GM23338 (cell line): ENCODE measurements at regions not wholly inside any gene's neighbourhood (a gene's known extent, or its start where the extent isn't known, plus 50 kb on each side); places are given as distances from the start of the nearest gene placed in this dataset.

Experiments used
- ATAC-seq: fragments of 200-7000 bp; cut with Tn5 transposase; 3 replicates; pipeline ENCODE4 v1.9.1; 2020
- DNase-seq: peaks from one replicate; pipeline ENCODE4 v3.0.0-alpha.2; 2015; ENCODE audit warnings: low spot score
- H2AFZ ChIP-seq: fragments of 200-600 bp; sonication (generic); 2 replicates; pipeline ENCODE4 v1.8.0; 2016; ENCODE audit warnings: antibody characterized with exemption, mild to moderate bottlenecking, moderate library complexity
- H3F3A ChIP-seq: fragments of 200-600 bp; sonication (generic); replicated peaks from 2 replicates; pipeline ENCODE4 v1.8.0; 2017; ENCODE audit warnings: antibody characterized with exemption, mixed run types, low read depth
- H3K27ac ChIP-seq: fragments of 200-600 bp; sonication (generic); 2 replicates; pipeline ENCODE4 v1.6.1; 2016; ENCODE audit warnings: low read depth
- H3K27me3 ChIP-seq: fragments of 200-600 bp; sonication (generic); 2 replicates; pipeline ENCODE4 v1.8.0; 2016; ENCODE audit warnings: mild to moderate bottlenecking, mixed run types, moderate library complexity; ENCODE audit not compliant: insufficient read depth
- H3K36me3 ChIP-seq: fragments of 200-600 bp; sonication (generic); 2 replicates; pipeline ENCODE4 v1.8.0; 2016; ENCODE audit warnings: mild to moderate bottlenecking; ENCODE audit not compliant: insufficient read depth
- H3K4me1 ChIP-seq: fragments of 200-600 bp; sonication (generic); 2 replicates; pipeline ENCODE4 v1.8.0; 2016; ENCODE audit warnings: mild to moderate bottlenecking, moderate library complexity; ENCODE audit not compliant: insufficient read depth
- H3K4me2 ChIP-seq: fragments of 200-600 bp; sonication (generic); 2 replicates; pipeline ENCODE4 v1.7.1; 2017; ENCODE audit warnings: mixed run types
- H3K4me3 ChIP-seq: fragments of 200-600 bp; sonication (generic); 2 replicates; pipeline ENCODE4 v1.6.1; 2016; ENCODE audit warnings: mixed run types
- H3K79me2 ChIP-seq: fragments of 200-600 bp; sonication (generic); replicated peaks from 2 replicates; pipeline ENCODE4 v1.8.0; 2017; ENCODE audit warnings: mild to moderate bottlenecking; ENCODE audit not compliant: insufficient read depth
- H3K9me2 ChIP-seq: fragments of 200-600 bp; sonication (generic); 2 replicates; pipeline ENCODE4 v1.8.0; 2017; ENCODE audit not compliant: insufficient read depth
- H4K20me1 ChIP-seq: fragments of 200-600 bp; sonication (generic); replicated peaks from 2 replicates; pipeline ENCODE4 v1.8.0; 2017; ENCODE audit warnings: mild to moderate bottlenecking; ENCODE audit not compliant: insufficient read depth
- H3K27ac Mint-ChIP-seq: 2 replicates; pipeline ENCODE4 v1.8.0; 2020; ENCODE audit warnings: inconsistent platforms, mild to moderate bottlenecking, moderate library complexity, mixed read lengths
- H3K27me3 Mint-ChIP-seq: 3 replicates; pipeline ENCODE4 v1.8.0; 2022; ENCODE audit warnings: low read depth, mild to moderate bottlenecking, moderate library complexity, mixed read lengths, inconsistent platforms; ENCODE audit not compliant: insufficient read depth, poor library complexity
- H3K36me3 Mint-ChIP-seq: 3 replicates; pipeline ENCODE4 v1.8.0; 2021; ENCODE audit warnings: low read depth, mild to moderate bottlenecking, inconsistent platforms, moderate library complexity, mixed read lengths
- H3K4me1 Mint-ChIP-seq: 3 replicates; pipeline ENCODE4 v1.8.0; 2020; ENCODE audit warnings: mild to moderate bottlenecking, inconsistent platforms, mixed read lengths
- H3K4me3 Mint-ChIP-seq: 3 replicates; pipeline ENCODE4 v1.8.0; 2021; ENCODE audit warnings: moderate library complexity, mild to moderate bottlenecking, inconsistent platforms, mixed read lengths
- H3K9me3 Mint-ChIP-seq: 3 replicates; pipeline ENCODE4 v1.8.0; 2020; ENCODE audit warnings: moderate library complexity, mild to moderate bottlenecking, inconsistent platforms, mixed read lengths
- CREB1 ChIP-seq: fragments of 250-450 bp; sonication (Bioruptor Pico); IDR thresholded peaks from 2 replicates; pipeline ENCODE4 v1.5.0; 2020; ENCODE audit warnings: low read depth, mild to moderate bottlenecking, moderate library complexity
- ETS1 ChIP-seq: IDR thresholded peaks from 2 replicates; pipeline ENCODE4 v1.6.1; 2016; ENCODE audit warnings: antibody characterized with exemption
- EZH2 ChIP-seq: fragments of 200-600 bp; sonication (generic); IDR thresholded peaks from one replicate; pipeline ENCODE4 v1.8.0; 2017; ENCODE audit warnings: antibody characterized with exemption, mild to moderate bottlenecking, low read depth; ENCODE audit not compliant: unreplicated experiment
- EZH2phosphoT487 ChIP-seq: fragments of 200-600 bp; sonication (generic); IDR thresholded peaks from one replicate; pipeline ENCODE4 v1.8.1; 2018; ENCODE audit warnings: antibody characterized with exemption; ENCODE audit not compliant: unreplicated experiment
- JUNB ChIP-seq: IDR thresholded peaks from one replicate; pipeline ENCODE4 v1.6.1; 2016; ENCODE audit warnings: antibody characterized with exemption; ENCODE audit not compliant: unreplicated experiment
- POLR2AphosphoS5 ChIP-seq: IDR thresholded peaks from 2 replicates; pipeline ENCODE4 v1.6.1; 2016; ENCODE audit warnings: antibody characterized with exemption, low read depth
- REST ChIP-seq: IDR thresholded peaks from one replicate; pipeline ENCODE4 v1.6.1; 2018; ENCODE audit warnings: antibody characterized with exemption; ENCODE audit not compliant: unreplicated experiment
- STAT1 ChIP-seq: IDR thresholded peaks from one replicate; pipeline ENCODE4 v1.6.1; 2016; ENCODE audit warnings: antibody characterized with exemption; ENCODE audit not compliant: unreplicated experiment
- ZNF114 ChIP-seq: fragments of 250-450 bp; sonication (Bioruptor Pico); IDR thresholded peaks from 2 replicates; pipeline ENCODE4 v1.5.0; 2020; ENCODE audit warnings: mild to moderate bottlenecking, moderate library complexity
- ZNF331 ChIP-seq: fragments of 250-450 bp; sonication (Bioruptor Pico); IDR thresholded peaks from 2 replicates; pipeline ENCODE4 v1.5.0; 2020; ENCODE audit warnings: low read depth, mild to moderate bottlenecking, moderate library complexity

- no peak for TF ChIP-seq JUNB
- TF ChIP-seq STAT1, result no peak
- no peak for TF ChIP-seq EZH2phosphoT487
- no peak for TF ChIP-seq POLR2AphosphoS5
- TF ChIP-seq ETS1, result no peak
- no peak for TF ChIP-seq ZNF331 (CRISPR knock-in tag)
- TF ChIP-seq EZH2, result no peak
Measured at GRCh38 chr6:117142995-117143394, 122.4 kb upstream of the VGLL2 start (continued).

GRCh38 chr6:117143647-117144046 lies 121.7 kb upstream of the VGLL2 start:
- H3K9me3 Mint-ChIP-seq, result peaks cover 20% of the 10 kb centered on the region
- DNase-seq (no peak), ATAC-seq (no peak)
- no peak overlapping the region for H3K4me2 ChIP-seq
- no peak overlapping the region for H3K27ac ChIP-seq
- H3K36me3 ChIP-seq, result no peaks in the 10 kb centered on the region; the same call in 1 of the 2 replicates
- no peak overlapping the region for H3K4me3 ChIP-seq
- H2AFZ ChIP-seq, result no peak overlapping the region
- H3K4me1 ChIP-seq, result peaks cover 8% of the 10 kb centered on the region; the same call in 1 of the 2 replicates
- H3K9me2 ChIP-seq, result no peaks in the 10 kb centered on the region
- no peak overlapping the region for H3K4me3 Mint-ChIP-seq
- H3K27me3 ChIP-seq, result no peaks in the 10 kb centered on the region
- no peaks in the 10 kb centered on the region for H3K27me3 Mint-ChIP-seq
- no peaks in the 10 kb centered on the region for H3F3A ChIP-seq
- no peak for TF ChIP-seq ZNF331 (CRISPR knock-in tag)
- TF ChIP-seq ZNF114, result no peak
- TF ChIP-seq REST, result no peak
- no peak for TF ChIP-seq CREB1
- no peak for TF ChIP-seq EZH2phosphoT487
- no peak for TF ChIP-seq ETS1
- TF ChIP-seq JUNB, result no peak
- no peaks in the 10 kb centered on the region for H3K79me2 ChIP-seq
- H4K20me1 ChIP-seq, result no peaks in the 10 kb centered on the region
- H3K27ac Mint-ChIP-seq, result no peak overlapping the region
- peaks cover 16% of the 10 kb centered on the region; the same call in 2 of the 3 replicates for H3K36me3 Mint-ChIP-seq
- H3K4me1 Mint-ChIP-seq, result peaks cover 14% of the 10 kb centered on the region; the same call in 2 of the 3 replicates
